ENCODE measurements at regions not wholly inside any gene's neighbourhood (a gene's known extent, or its start where the extent isn't known, plus 50 kb on each side); places are given as distances from the start of the nearest gene placed in this dataset.

DNA sequence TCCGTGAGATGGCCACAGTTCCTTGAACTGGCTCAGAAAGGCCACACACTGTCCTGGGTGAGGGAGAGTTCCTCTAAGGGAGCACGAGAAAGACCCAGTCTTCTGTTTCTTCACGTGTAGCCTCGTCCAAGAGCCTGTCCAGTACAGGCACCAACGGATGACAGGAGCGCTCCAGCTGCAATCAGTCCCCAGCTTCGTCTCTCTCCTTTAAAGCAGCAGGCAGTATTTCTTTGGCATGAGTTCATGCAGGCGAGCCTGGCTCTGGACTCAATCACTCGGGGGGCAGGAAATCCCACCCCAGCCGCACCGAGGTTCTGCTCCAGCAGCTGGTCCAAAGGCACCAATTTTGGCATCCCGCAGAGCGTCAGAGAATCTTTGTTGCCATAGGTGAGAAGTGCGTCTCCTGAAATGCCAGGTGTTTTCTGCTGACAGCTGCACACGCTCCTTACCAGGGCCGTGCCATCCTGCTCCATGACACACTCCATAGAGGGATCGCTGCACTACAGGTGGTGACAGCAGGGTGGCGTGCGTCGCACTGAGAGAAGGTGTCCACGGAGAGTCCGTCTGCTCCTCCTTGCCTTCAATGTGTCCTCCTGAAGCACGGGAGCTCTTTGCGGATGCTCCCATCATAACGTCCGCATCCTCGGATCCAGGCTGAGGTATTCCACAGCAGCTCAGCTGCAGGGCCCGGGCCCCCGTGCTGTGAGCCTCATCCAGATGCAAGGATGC lies 59.6 kb upstream of the AFDN start:
- no peak for ATAC-seq
- no peak for DNase-seq (ENCODE audit: low spot score)

DNA sequence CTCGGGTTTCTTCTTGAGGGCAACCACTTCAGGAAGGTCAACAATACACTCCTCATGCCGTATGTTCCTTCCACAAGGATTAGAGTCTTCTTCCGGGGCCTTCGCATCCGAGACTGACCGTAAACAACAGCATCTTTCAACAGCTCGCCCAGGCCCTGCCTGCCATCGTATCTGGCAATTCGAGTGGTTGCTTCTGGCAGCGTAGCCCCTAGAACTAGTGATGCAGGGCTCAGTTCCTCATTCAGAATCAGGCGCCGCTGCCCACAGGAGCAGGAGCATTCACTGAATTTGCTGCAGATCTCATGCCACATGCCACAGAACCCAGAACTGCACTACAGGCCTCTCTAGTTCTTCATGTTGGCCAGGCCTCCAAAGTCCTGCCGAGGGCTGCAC lies 59.0 kb upstream of the AFDN start:
- no peak for ATAC-seq
- DNase-seq (ENCODE audit: low spot score) = no peak

DNA sequence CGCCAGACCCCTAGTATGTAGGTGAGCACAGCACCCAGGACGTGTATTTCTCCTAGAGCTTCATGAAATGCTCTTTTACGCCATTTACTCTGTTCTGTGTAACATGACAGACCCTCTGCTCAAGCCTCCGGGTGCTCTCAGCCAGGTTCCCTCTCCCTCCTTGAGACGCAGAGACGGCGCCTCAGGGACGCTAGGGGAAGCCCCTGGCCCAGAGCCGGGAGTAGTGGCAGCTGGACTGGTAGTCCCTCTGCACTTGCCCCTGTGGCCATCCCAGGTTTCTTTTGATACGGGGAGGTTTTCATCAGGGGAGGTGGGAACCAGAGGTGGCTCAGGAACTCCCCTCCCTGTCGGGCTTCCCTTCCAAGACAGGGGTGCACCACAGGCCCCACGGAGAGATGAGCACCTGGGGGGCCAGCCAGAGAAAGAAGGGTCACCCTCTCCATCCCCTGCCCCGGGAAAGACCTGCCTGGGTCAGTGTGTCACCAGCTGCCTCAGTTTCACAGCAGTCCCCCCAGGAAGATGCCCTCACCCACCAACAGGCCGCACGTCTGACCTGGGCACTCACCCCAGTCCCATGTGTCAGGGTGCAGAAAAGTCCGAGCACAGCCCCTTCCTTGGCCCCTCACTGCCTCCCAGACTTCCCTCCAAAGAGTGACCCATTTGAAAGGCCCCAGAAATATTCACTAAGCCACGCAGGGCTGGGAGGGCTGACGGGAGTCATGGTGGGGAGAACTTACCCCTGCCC lies 58.1 kb upstream of the AFDN start:
- DNase-seq (ENCODE audit: low spot score) (no peak), ATAC-seq (no peak)

DNA sequence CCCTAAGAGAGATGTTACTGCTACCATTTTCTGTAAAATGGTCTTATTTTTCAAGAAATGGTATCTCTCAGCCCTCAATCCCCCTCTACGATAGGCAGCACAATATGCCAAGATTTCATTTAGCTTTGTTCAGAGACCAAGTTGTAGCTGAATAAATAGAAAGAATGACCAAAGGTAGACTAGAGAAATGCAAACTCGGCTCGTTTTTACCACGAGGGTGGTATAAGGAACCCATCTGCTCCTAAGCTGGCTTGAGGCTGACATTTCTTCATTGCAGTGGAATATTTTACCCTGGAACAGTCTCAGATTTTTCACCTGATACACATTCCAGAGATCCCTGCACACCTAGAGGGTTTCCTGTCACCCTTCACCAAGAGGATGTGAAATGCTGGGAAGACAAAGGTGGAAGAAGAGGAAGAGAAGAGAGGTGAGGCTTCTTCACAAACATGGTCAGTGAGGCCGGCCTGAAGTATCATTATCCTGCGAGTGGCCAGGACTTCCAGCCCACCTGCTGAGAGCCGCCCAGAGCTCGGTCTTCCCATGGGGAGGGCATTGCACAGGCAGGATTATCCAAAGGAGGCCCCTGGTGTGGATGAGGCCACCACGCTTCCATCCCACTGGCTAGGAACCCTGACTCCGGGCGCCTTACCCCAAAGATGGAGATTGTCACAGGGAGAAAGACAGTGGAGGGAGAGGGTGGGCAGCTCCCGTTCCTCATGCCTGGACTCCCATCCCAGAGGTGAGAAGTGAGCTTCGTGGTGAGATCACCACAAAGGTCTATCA lies 57.1 kb upstream of the AFDN start:
- ATAC-seq (no peak), DNase-seq (ENCODE audit: low spot score) (no peak)

DNA sequence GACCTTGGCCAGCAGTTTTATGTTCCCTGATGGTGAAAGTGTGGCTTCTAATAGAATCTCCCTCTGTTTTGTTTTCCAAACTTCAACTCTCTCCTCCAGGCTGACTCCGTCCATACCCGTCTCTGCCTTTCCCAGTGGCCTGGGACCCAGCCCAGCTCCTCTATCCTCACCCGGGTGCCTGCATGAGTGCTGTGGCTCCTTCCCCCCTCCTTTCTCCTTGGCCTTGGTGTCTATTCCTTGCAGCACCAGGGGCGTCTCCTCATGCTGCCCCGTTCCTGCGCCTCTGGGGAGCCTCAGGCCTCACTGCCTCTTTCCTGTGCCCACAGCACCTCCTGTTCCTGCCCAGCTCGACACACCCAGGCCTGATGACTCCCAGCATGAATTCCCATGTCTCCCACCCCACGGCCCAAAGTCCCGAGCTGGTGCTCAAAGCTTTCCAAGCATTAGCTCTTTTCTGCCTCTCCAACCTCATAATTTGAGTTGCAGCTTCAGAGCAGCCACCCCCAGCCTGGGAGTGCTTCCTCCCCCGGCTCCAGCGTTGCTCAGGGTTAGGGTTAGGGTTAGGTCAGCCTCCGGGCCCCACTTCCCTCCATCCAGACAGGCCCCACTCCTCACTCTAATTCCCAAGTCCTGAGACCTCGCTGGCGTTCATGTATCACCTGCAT lies 56.3 kb upstream of the AFDN start:
- DNase-seq (ENCODE audit: low spot score) = no peak
- ATAC-seq = no peak

DNA sequence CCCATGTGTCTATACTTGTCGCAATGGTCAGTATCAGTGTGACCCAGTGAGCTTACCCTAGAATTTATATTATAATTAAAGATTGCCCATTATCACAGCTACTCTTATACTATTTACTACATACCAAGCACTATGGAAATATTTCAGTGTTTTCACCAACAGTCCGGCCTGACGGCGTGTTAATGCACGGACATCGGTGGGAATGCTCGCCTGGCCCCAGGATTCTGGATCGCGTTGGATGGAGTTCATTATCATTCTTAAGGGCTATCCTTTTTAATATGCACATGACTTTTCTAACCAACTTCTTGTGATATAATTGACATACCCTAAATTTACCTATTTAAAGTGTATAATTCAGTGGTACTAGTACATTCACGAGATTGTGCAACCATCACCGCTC lies 51.8 kb upstream of the AFDN start:
- DNase-seq (ENCODE audit: low spot score) = no peak
- no peak for ATAC-seq

DNA sequence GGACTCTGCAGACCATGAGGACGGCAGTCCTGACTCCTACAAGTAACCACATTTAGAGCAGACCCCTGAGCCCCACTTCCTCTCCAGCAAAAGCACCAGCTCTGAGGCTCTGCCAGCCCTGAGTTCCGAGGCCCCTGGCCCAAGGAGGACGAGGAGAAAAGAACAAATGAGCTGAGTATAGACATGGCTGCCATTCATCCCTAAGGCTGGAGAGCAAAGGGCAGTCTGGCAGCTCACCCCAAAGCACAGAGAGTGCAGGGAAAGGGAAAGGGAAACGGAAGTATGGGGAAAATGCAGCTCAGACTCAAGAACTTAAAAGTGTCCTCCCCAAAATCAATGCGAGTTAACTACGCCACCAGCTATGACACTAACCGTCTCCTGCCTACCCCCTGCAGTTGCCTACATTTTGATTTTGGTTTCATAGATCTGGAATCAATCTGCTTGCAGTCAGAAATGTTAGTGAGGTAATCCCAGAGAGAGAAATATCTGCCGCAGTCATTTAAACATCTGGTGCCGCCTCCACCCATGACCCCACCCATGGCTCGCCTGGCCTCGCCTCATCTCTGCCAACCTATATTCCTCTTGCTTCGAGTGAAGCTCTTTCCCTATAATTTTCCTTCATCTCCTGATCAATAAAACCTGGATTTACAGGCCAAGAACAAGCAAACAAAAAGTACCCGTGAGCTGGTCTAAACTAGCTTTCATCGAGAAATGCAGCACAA lies 49.6 kb upstream of the AFDN start:
- no peak for ATAC-seq

More for the DNA sequence above, 49.6 kb upstream of the AFDN start:
- no peak for DNase-seq (ENCODE audit: low spot score)

All from left lobe of liver (tissue), 2 donors.